Activated CD8-positive, alpha-beta T cell treated with anti-CD3 and anti-CD28 coated beads for 36 hours (primary cell): ENCODE measurements at regions not wholly inside any gene's neighbourhood (a gene's known extent, or its start where the extent isn't known, plus 50 kb on each side); places are given as distances from the start of the nearest gene placed in this dataset.

ENCODE experiments used
- ATAC-seq: fragments of 200-7000 bp; cut with Tn5 transposase; one replicate; pipeline ENCODE4 v1.10.0; 2021; ENCODE audit warnings: mild to moderate bottlenecking, moderate library complexity
- CTCF ChIA-PET: fragments of 350-600 bp; sonication (Branson Sonifier 250); formaldehyde crosslinking; loops from one replicate; lab custom pipeline; 2021; ENCODE audit warnings: antibody characterized with exemption; lab: Charles Lee
- POLR2A ChIA-PET: fragments of 350-600 bp; sonication (Branson Sonifier 250); formaldehyde crosslinking; loops from one replicate; lab custom pipeline; 2021; ENCODE audit warnings: antibody characterized with exemption; lab: Charles Lee
- DNase-seq: peaks from one replicate; pipeline ENCODE4 v3.0.0-alpha.2; 2020
- H3K27ac Mint-ChIP-seq: one replicate; pipeline ENCODE4 v1.8.0; 2021; ENCODE audit warnings: mild to moderate bottlenecking, mixed read lengths
- H3K27me3 Mint-ChIP-seq: one replicate; pipeline ENCODE4 v1.8.0; 2021; ENCODE audit warnings: mixed read lengths
- H3K36me3 Mint-ChIP-seq: one replicate; pipeline ENCODE4 v1.8.0; 2021; ENCODE audit warnings: low read depth, mixed read lengths
- H3K4me1 Mint-ChIP-seq: one replicate; pipeline ENCODE4 v1.8.0; 2021; ENCODE audit warnings: low read depth, mixed read lengths
- H3K4me3 Mint-ChIP-seq: one replicate; pipeline ENCODE4 v1.8.0; 2021; ENCODE audit warnings: mild to moderate bottlenecking, moderate library complexity, mixed read lengths
- H3K9me3 Mint-ChIP-seq: one replicate; pipeline ENCODE4 v1.8.0; 2021; ENCODE audit warnings: mixed read lengths
- intact Hi-C: fragments of 100-400 bp; cut with micrococcal nuclease; formaldehyde crosslinking; loops from one replicate; pipeline ENCODE4 v1.10.0; 2022
- TF ChIP-seq, protein P1 (sequence below): fragments of 200-600 bp; IDR thresholded peaks from one replicate; pipeline ENCODE4 v1.8.0; 2022; ENCODE audit warnings: antibody characterized with exemption, mild to moderate bottlenecking

DNA sequence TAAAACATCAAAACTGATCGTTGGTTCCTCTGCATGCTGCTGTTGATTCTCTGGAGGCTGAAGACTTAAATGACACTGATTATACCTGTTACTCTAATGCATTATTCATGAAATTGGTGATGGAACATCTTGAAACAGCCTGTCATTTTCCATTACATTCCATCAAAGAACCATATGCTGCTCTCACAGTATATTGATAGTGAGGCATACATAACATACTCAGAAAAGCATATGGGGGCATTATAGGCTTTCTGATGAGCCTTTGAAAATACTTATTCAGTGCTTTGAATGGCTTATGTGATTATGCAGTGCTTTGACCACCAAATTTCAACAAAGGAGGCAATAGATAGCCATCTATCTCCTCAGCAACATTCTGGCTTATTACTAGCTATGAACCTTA lies 392.1 kb downstream of the CDH19 start:
- Mint-ChIP-seq H3K27ac (no peak overlapping the region), H3K36me3 (no peaks in the 10 kb centered on the region), H3K4me3 (no peak overlapping the region), H3K27me3 (no peaks in the 10 kb centered on the region), H3K9me3 (peaks cover 5% of the 10 kb centered on the region), H3K4me1 (no peaks in the 10 kb centered on the region)
- no peak for DNase-seq
- intact Hi-C loops, result no loop called here
- ChIA-PET CTCF (no interaction called here), POLR2A (no interaction called here)
- TF ChIP-seq, protein P1, sequence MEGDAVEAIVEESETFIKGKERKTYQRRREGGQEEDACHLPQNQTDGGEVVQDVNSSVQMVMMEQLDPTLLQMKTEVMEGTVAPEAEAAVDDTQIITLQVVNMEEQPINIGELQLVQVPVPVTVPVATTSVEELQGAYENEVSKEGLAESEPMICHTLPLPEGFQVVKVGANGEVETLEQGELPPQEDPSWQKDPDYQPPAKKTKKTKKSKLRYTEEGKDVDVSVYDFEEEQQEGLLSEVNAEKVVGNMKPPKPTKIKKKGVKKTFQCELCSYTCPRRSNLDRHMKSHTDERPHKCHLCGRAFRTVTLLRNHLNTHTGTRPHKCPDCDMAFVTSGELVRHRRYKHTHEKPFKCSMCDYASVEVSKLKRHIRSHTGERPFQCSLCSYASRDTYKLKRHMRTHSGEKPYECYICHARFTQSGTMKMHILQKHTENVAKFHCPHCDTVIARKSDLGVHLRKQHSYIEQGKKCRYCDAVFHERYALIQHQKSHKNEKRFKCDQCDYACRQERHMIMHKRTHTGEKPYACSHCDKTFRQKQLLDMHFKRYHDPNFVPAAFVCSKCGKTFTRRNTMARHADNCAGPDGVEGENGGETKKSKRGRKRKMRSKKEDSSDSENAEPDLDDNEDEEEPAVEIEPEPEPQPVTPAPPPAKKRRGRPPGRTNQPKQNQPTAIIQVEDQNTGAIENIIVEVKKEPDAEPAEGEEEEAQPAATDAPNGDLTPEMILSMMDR, result no peak
- ATAC-seq, result no peak

DNA sequence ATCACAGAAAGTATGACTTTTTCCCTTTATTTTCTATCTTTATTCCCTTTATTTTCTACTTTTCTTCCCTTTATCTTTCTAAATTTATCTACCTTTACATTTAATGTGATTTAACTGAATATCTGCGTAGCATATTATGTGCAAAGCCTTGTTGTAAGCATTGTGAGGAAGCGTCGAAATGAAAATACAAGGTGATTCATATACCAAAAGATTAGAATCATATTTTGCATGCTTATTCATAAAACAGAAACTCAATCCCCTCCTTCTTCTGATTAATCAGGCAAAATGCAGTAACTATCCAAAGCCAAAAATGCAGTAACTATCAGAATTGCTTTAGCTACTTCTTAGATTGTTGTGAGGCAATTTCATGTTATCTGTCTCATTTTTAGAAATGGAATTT lies 393.0 kb downstream of the CDH19 start:
- no peaks in the 10 kb centered on the region for H3K4me1 Mint-ChIP-seq
- intact Hi-C loops, result no loop called here
- ATAC-seq (no peak), DNase-seq (no peak)
- no peak overlapping the region for H3K4me3 Mint-ChIP-seq
- CTCF ChIA-PET, result no interaction called here
- H3K9me3 Mint-ChIP-seq, result peaks cover 5% of the 10 kb centered on the region
- POLR2A ChIA-PET, result no interaction called here
- no peaks in the 10 kb centered on the region for H3K27me3 Mint-ChIP-seq
- TF ChIP-seq, protein P1, result no peak
- H3K36me3 Mint-ChIP-seq, result no peaks in the 10 kb centered on the region
- H3K27ac Mint-ChIP-seq, result no peak overlapping the region

- Mint-ChIP-seq H3K4me3 (no peak overlapping the region), H3K4me1 (no peaks in the 10 kb centered on the region), H3K36me3 (no peaks in the 10 kb centered on the region), H3K27ac (no peak overlapping the region), H3K9me3 (peaks cover 5% of the 10 kb centered on the region), H3K27me3 (no peaks in the 10 kb centered on the region)
- intact Hi-C loops, result no loop called here
- DNase-seq (no peak), ATAC-seq (no peak)
- CTCF ChIA-PET, result no interaction called here
- TF ChIP-seq, protein P1, result no peak
- POLR2A ChIA-PET, result no interaction called here
These were observed 394.2 kb downstream of the CDH19 start for GRCh38 chr18:66209656-66210055.

DNA sequence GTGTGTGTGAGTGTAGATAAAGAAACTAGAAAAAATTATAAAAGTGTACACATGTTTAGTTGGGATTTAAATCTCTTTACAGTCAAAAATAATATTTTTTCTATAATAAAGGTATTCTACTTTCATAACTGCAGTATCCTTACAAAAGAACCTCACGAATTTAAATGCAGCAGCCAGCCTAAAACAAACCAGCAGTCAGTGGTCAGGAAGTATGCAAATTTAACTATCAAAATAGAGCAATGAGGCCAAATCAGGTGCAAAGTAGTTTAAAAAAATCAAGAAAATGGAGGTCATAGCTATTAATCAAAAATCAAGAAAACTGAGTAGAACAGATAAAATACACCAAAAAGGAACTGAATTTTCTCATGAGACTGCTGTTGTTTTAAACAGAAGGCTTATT lies 407.1 kb downstream of the CDH19 start:
- ChIA-PET CTCF (no interaction called here), POLR2A (no interaction called here)
- Mint-ChIP-seq H3K27ac (no peak overlapping the region), H3K9me3 (peaks cover 4% of the 10 kb centered on the region), H3K4me3 (no peak overlapping the region), H3K27me3 (no peaks in the 10 kb centered on the region), H3K36me3 (no peaks in the 10 kb centered on the region), H3K4me1 (no peaks in the 10 kb centered on the region)
- intact Hi-C loops, result no loop called here
- ATAC-seq (no peak), DNase-seq (no peak)
- TF ChIP-seq, protein P1, result no peak

- intact Hi-C loops, result no loop called here
- Mint-ChIP-seq H3K27ac (no peak overlapping the region), H3K4me1 (no peaks in the 10 kb centered on the region), H3K9me3 (peaks cover 4% of the 10 kb centered on the region), H3K36me3 (no peaks in the 10 kb centered on the region), H3K27me3 (no peaks in the 10 kb centered on the region), H3K4me3 (no peak overlapping the region)
- ChIA-PET CTCF (no interaction called here), POLR2A (no interaction called here)
- ATAC-seq (no peak), DNase-seq (no peak)
- TF ChIP-seq, protein P1, result no peak
These were observed 410.0 kb downstream of the CDH19 start for GRCh38 chr18:66193938-66194337.
